OCI-LY3 (cell line): ENCODE measurements at regions not wholly inside any gene's neighbourhood (a gene's known extent, or its start where the extent isn't known, plus 50 kb on each side); places are given as distances from the start of the nearest gene placed in this dataset.

Experiments
- H2AFZ ChIP-seq: fragments of 200-600, 300-600 bp; shearing (Covaris generic); 2 replicates; pipeline ENCODE4 v1.6.0; 2014; ENCODE audit warnings: antibody characterized with exemption, low read depth, low read length
- H3K27ac ChIP-seq: fragments of 200-600, 300-600 bp; sonication (generic); 2 replicates; pipeline ENCODE4 v1.5.1; 2014; ENCODE audit warnings: mild to moderate bottlenecking, low read length, moderate library complexity, mixed read lengths
- H3K27me3 ChIP-seq: fragments of 200-600, 300-600 bp; sonication (generic); 2 replicates; pipeline ENCODE4 v1.6.1; 2014; ENCODE audit warnings: low read depth, low read length, mixed read lengths
- H3K36me3 ChIP-seq: fragments of 200-600, 300-600 bp; sonication (generic); replicated peaks from 2 replicates; pipeline ENCODE3; 2014; ENCODE audit warnings: low read depth, low read length, mixed read lengths
- H3K4me1 ChIP-seq: fragments of 300-600, 200-600 bp; sonication (generic); 2 replicates; pipeline ENCODE4 v1.6.1; 2014; ENCODE audit warnings: low read length, mixed read lengths
- H3K4me2 ChIP-seq: fragments of 200-600, 300-600 bp; sonication (generic); 2 replicates; pipeline ENCODE4 v1.6.1; 2014; ENCODE audit warnings: low read length, mixed read lengths
- H3K4me3 ChIP-seq: fragments of 300-600, 200-600 bp; sonication (generic); 2 replicates; pipeline ENCODE4 v1.5.1; 2014; ENCODE audit warnings: antibody characterized with exemption, mild to moderate bottlenecking, low read length, moderate library complexity
- H3K79me2 ChIP-seq: fragments of 300-600, 200-600 bp; shearing (Covaris generic); 2 replicates; pipeline ENCODE4 v1.6.1; 2014; ENCODE audit warnings: mild to moderate bottlenecking, low read length, mixed read lengths
- H3K9ac ChIP-seq: fragments of 300-600, 200-600 bp; shearing (Covaris generic); 2 replicates; pipeline ENCODE4 v1.6.0; 2014; ENCODE audit warnings: mild to moderate bottlenecking, low read length, moderate library complexity
- H3K9me3 ChIP-seq: fragments of 200-600, 300-600 bp; shearing (Covaris generic); 2 replicates; pipeline ENCODE4 v1.6.1; 2014; ENCODE audit warnings: low read length, mixed read lengths; ENCODE audit not compliant: insufficient read depth
- H4K20me1 ChIP-seq: fragments of 200-600, 300-600 bp; sonication (generic); 2 replicates; pipeline ENCODE4 v1.6.1; 2016; ENCODE audit warnings: low read length, mixed read lengths; ENCODE audit not compliant: insufficient read depth
- CTCF ChIP-seq: fragments of 200-600, 300-600 bp; sonication (generic); IDR thresholded peaks from 2 replicates; pipeline ENCODE4 v1.5.1; 2014; ENCODE audit warnings: antibody characterized with exemption, low read length, low read depth
- EZH2phosphoT487 ChIP-seq: fragments of 200-600 bp; shearing (Covaris generic); IDR thresholded peaks from 2 replicates; pipeline ENCODE4 v1.6.1; 2018; ENCODE audit warnings: antibody characterized with exemption, mixed run types, low read depth

GRCh38 chr2:52895726-52896340 is 871.8 kb upstream of the CHAC2 start:
- Histone ChIP-seq H3K9ac (no peak overlapping the region), H3K4me1 (no peaks in the 10 kb centered on the region), H3K4me2 (no peak overlapping the region), H3K27ac (no peak overlapping the region), H4K20me1 (no peaks in the 10 kb centered on the region), H3K36me3 (no peaks in the 10 kb centered on the region), H3K4me3 (no peak overlapping the region), H3K27me3 (no peaks in the 10 kb centered on the region), H3K9me3 (peaks cover 21% of the 10 kb centered on the region), H3K79me2 (no peaks in the 10 kb centered on the region), H2AFZ (no peak overlapping the region)
- TF ChIP-seq CTCF: no peak
- no peak for TF ChIP-seq EZH2phosphoT487

- TF ChIP-seq CTCF: no peak
- no peak for TF ChIP-seq EZH2phosphoT487
- no peak overlapping the region for H3K4me2 ChIP-seq
Measured at GRCh38 chr2:52886556-52886955, 881.0 kb upstream of the CHAC2 start.

GRCh38 chr2:52884761-52885352 is 882.7 kb upstream of the CHAC2 start:
- H3K9ac ChIP-seq: no peak overlapping the region
- no peak overlapping the region for H2AFZ ChIP-seq
- no peaks in the 10 kb centered on the region for H4K20me1 ChIP-seq
- no peaks in the 10 kb centered on the region for H3K4me1 ChIP-seq
- H3K27ac ChIP-seq: no peak overlapping the region
- H3K27me3 ChIP-seq: no peaks in the 10 kb centered on the region
- no peaks in the 10 kb centered on the region for H3K79me2 ChIP-seq
- no peaks in the 10 kb centered on the region for H3K36me3 ChIP-seq
- H3K9me3 ChIP-seq: no peaks in the 10 kb centered on the region
- H3K4me3 ChIP-seq: no peak overlapping the region
- no peak overlapping the region for H3K4me2 ChIP-seq
- no peak for TF ChIP-seq EZH2phosphoT487
- TF ChIP-seq CTCF: no peak

More at GRCh38 chr2:52886556-52886955, 881.0 kb upstream of the CHAC2 start:
- H3K4me1 ChIP-seq: no peaks in the 10 kb centered on the region
- no peaks in the 10 kb centered on the region for H4K20me1 ChIP-seq
- no peak overlapping the region for H2AFZ ChIP-seq
- no peak overlapping the region for H3K27ac ChIP-seq
- no peak overlapping the region for H3K9ac ChIP-seq
- no peak overlapping the region for H3K4me3 ChIP-seq
- no peaks in the 10 kb centered on the region for H3K79me2 ChIP-seq
- H3K36me3 ChIP-seq: no peaks in the 10 kb centered on the region
- no peaks in the 10 kb centered on the region for H3K27me3 ChIP-seq
- H3K9me3 ChIP-seq: no peaks in the 10 kb centered on the region; the same call in 1 of the 2 replicates

GRCh38 chr2:52882974-52883373 is 884.6 kb upstream of the CHAC2 start:
- Histone ChIP-seq H3K79me2 (no peaks in the 10 kb centered on the region), H3K9ac (no peak overlapping the region), H2AFZ (no peak overlapping the region), H4K20me1 (no peaks in the 10 kb centered on the region), H3K27ac (no peak overlapping the region), H3K4me2 (no peak overlapping the region), H3K36me3 (no peaks in the 10 kb centered on the region), H3K4me1 (no peaks in the 10 kb centered on the region), H3K9me3 (no peaks in the 10 kb centered on the region), H3K27me3 (no peaks in the 10 kb centered on the region), H3K4me3 (no peak overlapping the region)
- TF ChIP-seq CTCF (no peak), EZH2phosphoT487 (no peak)
